ENCODE measurements at regions not wholly inside any gene's neighbourhood (a gene's known extent, or its start where the extent isn't known, plus 50 kb on each side); places are given as distances from the start of the nearest gene placed in this dataset.
A peak's percentile ranks its signal among the peaks of the same experiment; 100 is the strongest.
"Not testable (repeated sequence)": the region's sequence is repeated elsewhere in the genome, so short reads cannot be mapped to it uniquely, and the experiment has no call there.

- no peak for DNase-seq
- H3K36me3 Mint-ChIP-seq: no peaks in the 10 kb centered on the region
- ChIA-PET POLR2A (no interaction called here), CTCF (interaction anchor here (1.0 kb wide), 1 partner anchor 17 kb away, joined by 3 read pairs; no protein-coding TSS in a partner anchor)
- no peaks in the 10 kb centered on the region for H3K9me3 Mint-ChIP-seq
- H3K4me1 Mint-ChIP-seq (ENCODE audit: low read depth): peaks cover 12% of the 10 kb centered on the region
- intact Hi-C loops (cut with micrococcal nuclease): no loop called here
- peak overlapping the region; percentile 45 for H3K4me3 Mint-ChIP-seq
- H3K27ac Mint-ChIP-seq: no peak overlapping the region
- H3K27me3 Mint-ChIP-seq: peaks cover 2% of the 10 kb centered on the region
Measured at GRCh38 chr16:17939122-17939536, 397.4 kb downstream of the NPIPA8 start.

GRCh38 chr16:17938546-17938945 is 398.0 kb downstream of the NPIPA8 start:
- no peak overlapping the region for H3K4me3 Mint-ChIP-seq
- H3K9me3 Mint-ChIP-seq: no peaks in the 10 kb centered on the region
- no peak for DNase-seq
- H3K4me1 Mint-ChIP-seq (ENCODE audit: low read depth): peaks cover 12% of the 10 kb centered on the region
- H3K27ac Mint-ChIP-seq: no peak overlapping the region
- no peaks in the 10 kb centered on the region for H3K36me3 Mint-ChIP-seq
- peaks cover 2% of the 10 kb centered on the region for H3K27me3 Mint-ChIP-seq
- intact Hi-C loops (cut with micrococcal nuclease): no loop called here
- POLR2A ChIA-PET: no interaction called here
- CTCF ChIA-PET: interaction anchor here (0.6 kb wide), 1 partner anchor 151 kb away, joined by 3 read pairs; no protein-coding TSS in a partner anchor

- H3K4me1 Mint-ChIP-seq (ENCODE audit: low read depth): peaks cover 12% of the 10 kb centered on the region
- peaks cover 4% of the 10 kb centered on the region for H3K9me3 Mint-ChIP-seq
- CTCF ChIA-PET: no interaction called here
- POLR2A ChIA-PET: no interaction called here
- no peak for DNase-seq
- intact Hi-C loops (cut with micrococcal nuclease): no loop called here
- no peak overlapping the region for H3K27ac Mint-ChIP-seq
- no peak overlapping the region for H3K4me3 Mint-ChIP-seq
- H3K36me3 Mint-ChIP-seq: no peaks in the 10 kb centered on the region
- no peaks in the 10 kb centered on the region for H3K27me3 Mint-ChIP-seq
Measured at GRCh38 chr16:17936766-17937402, 399.7 kb downstream of the NPIPA8 start.

- POLR2A ChIA-PET: no interaction called here
- H3K27ac Mint-ChIP-seq: no peak overlapping the region
- intact Hi-C loops (cut with micrococcal nuclease): no loop called here
- CTCF ChIA-PET: no interaction called here
- H3K9me3 Mint-ChIP-seq: peaks cover 4% of the 10 kb centered on the region
- no peaks in the 10 kb centered on the region for H3K36me3 Mint-ChIP-seq
- H3K27me3 Mint-ChIP-seq: no peaks in the 10 kb centered on the region
- H3K4me1 Mint-ChIP-seq (ENCODE audit: low read depth): no peaks in the 10 kb centered on the region
- DNase-seq: no peak
- no peak overlapping the region for H3K4me3 Mint-ChIP-seq
Measured at GRCh38 chr16:17930280-17930679, 406.3 kb downstream of the NPIPA8 start.

- POLR2A ChIA-PET: no interaction called here
- H3K4me3 Mint-ChIP-seq: no peak overlapping the region
- no peaks in the 10 kb centered on the region for H3K36me3 Mint-ChIP-seq
- H3K27me3 Mint-ChIP-seq: peaks cover 1% of the 10 kb centered on the region
- no peak overlapping the region for H3K27ac Mint-ChIP-seq
- peaks cover 2% of the 10 kb centered on the region for H3K9me3 Mint-ChIP-seq
- intact Hi-C loops (cut with micrococcal nuclease): no loop called here
- DNase-seq: no peak
- CTCF ChIA-PET: no interaction called here
- H3K4me1 Mint-ChIP-seq (ENCODE audit: low read depth): no peaks in the 10 kb centered on the region
Measured at GRCh38 chr16:17926866-17927399, 409.6 kb downstream of the NPIPA8 start.

GRCh38 chr16:17926461-17926860 is 410.1 kb downstream of the NPIPA8 start:
- DNase-seq: no peak
- no peaks in the 10 kb centered on the region for H3K4me1 Mint-ChIP-seq (ENCODE audit: low read depth)
- H3K4me3 Mint-ChIP-seq: no peak overlapping the region
- peaks cover 1% of the 10 kb centered on the region for H3K27me3 Mint-ChIP-seq
- POLR2A ChIA-PET: no interaction called here
- no peak overlapping the region for H3K27ac Mint-ChIP-seq
- H3K9me3 Mint-ChIP-seq: peaks cover 2% of the 10 kb centered on the region
- intact Hi-C loops (cut with micrococcal nuclease): no loop called here
- CTCF ChIA-PET: no interaction called here
- no peaks in the 10 kb centered on the region for H3K36me3 Mint-ChIP-seq

- no peak overlapping the region for H3K27ac Mint-ChIP-seq
- ChIA-PET CTCF (no interaction called here), POLR2A (no interaction called here)
- H3K36me3 Mint-ChIP-seq: no peaks in the 10 kb centered on the region
- intact Hi-C loops (cut with micrococcal nuclease): no loop called here
- H3K4me3 Mint-ChIP-seq: no peak overlapping the region
- no peak for DNase-seq
- peaks cover 2% of the 10 kb centered on the region for H3K9me3 Mint-ChIP-seq
- no peaks in the 10 kb centered on the region for H3K4me1 Mint-ChIP-seq (ENCODE audit: low read depth)
- peaks cover 1% of the 10 kb centered on the region for H3K27me3 Mint-ChIP-seq
Measured at GRCh38 chr16:17925761-17926160, 410.8 kb downstream of the NPIPA8 start.

- intact Hi-C loops (cut with micrococcal nuclease): no loop called here
- H3K9me3 Mint-ChIP-seq: peaks cover 4% of the 10 kb centered on the region
- ChIA-PET POLR2A (no interaction called here), CTCF (interaction anchor here (0.6 to 1.1 kb wide), 5 partner anchors 8 to 837 kb away, joined by 3 read pairs; no protein-coding TSS in a partner anchor)
- H3K4me1 Mint-ChIP-seq (ENCODE audit: low read depth): no peaks in the 10 kb centered on the region
- peak; percentile 74 for DNase-seq
- H3K4me3 Mint-ChIP-seq: no peak overlapping the region
- H3K27ac Mint-ChIP-seq: no peak overlapping the region
- peaks cover 9% of the 10 kb centered on the region for H3K27me3 Mint-ChIP-seq
- no peaks in the 10 kb centered on the region for H3K36me3 Mint-ChIP-seq
Measured at GRCh38 chr16:17921357-17921978, 415.1 kb downstream of the NPIPA8 start.

- Mint-ChIP-seq H3K27ac (no peak overlapping the region), H3K4me3 (no peak overlapping the region), H3K4me1 (ENCODE audit: low read depth) (no peaks in the 10 kb centered on the region), H3K27me3 (peaks cover 17% of the 10 kb centered on the region), H3K9me3 (peaks cover 19% of the 10 kb centered on the region), H3K36me3 (no peaks in the 10 kb centered on the region)
- no peak for DNase-seq
- intact Hi-C loops (cut with micrococcal nuclease): no loop called here
- POLR2A ChIA-PET: no interaction called here
- CTCF ChIA-PET: no interaction called here
Measured at GRCh38 chr16:17917316-17918019, 419.1 kb downstream of the NPIPA8 start.

- H3K36me3 Mint-ChIP-seq: no peaks in the 10 kb centered on the region
- H3K4me3 Mint-ChIP-seq: no peak overlapping the region
Measured at GRCh38 chr16:17915791-17916190, 420.7 kb downstream of the NPIPA8 start.

GRCh38 chr16:17914168-17914567 is 422.4 kb downstream of the NPIPA8 start:
- ChIA-PET POLR2A (no interaction called here), CTCF (interaction anchor here (1.3 kb wide), 1 partner anchor 8 kb away, joined by 3 read pairs; no protein-coding TSS in a partner anchor)
- H3K4me3 Mint-ChIP-seq: no peak overlapping the region
- peaks cover 14% of the 10 kb centered on the region for H3K27me3 Mint-ChIP-seq
- H3K4me1 Mint-ChIP-seq (ENCODE audit: low read depth): no peaks in the 10 kb centered on the region
- peaks cover 27% of the 10 kb centered on the region for H3K9me3 Mint-ChIP-seq
- no peak overlapping the region for H3K27ac Mint-ChIP-seq
- no peaks in the 10 kb centered on the region for H3K36me3 Mint-ChIP-seq
- intact Hi-C loops (cut with micrococcal nuclease): no loop called here
- no peak for DNase-seq

More at GRCh38 chr16:17915791-17916190, 420.7 kb downstream of the NPIPA8 start:
- Mint-ChIP-seq H3K27ac (no peak overlapping the region), H3K9me3 (peaks cover 26% of the 10 kb centered on the region), H3K4me1 (ENCODE audit: low read depth) (no peaks in the 10 kb centered on the region), H3K27me3 (peaks cover 17% of the 10 kb centered on the region)
- no peak for DNase-seq
- ChIA-PET POLR2A (no interaction called here), CTCF (no interaction called here)
- intact Hi-C loops (cut with micrococcal nuclease): no loop called here

- H3K27me3 Mint-ChIP-seq; H3K4me1 Mint-ChIP-seq (ENCODE audit: low read depth); H3K27ac Mint-ChIP-seq; intact Hi-C loops (cut with micrococcal nuclease); DNase-seq; H3K36me3 Mint-ChIP-seq; H3K4me3 Mint-ChIP-seq; CTCF ChIA-PET; POLR2A ChIA-PET: not testable (repeated sequence)
- H3K9me3 Mint-ChIP-seq: peaks cover 26% of the 10 kb centered on the region
Measured at GRCh38 chr16:17911578-17911977, 425.0 kb downstream of the NPIPA8 start.
